ENCODE measurements at regions not wholly inside any gene's neighbourhood (a gene's known extent, or its start where the extent isn't known, plus 50 kb on each side); places are given as distances from the start of the nearest gene placed in this dataset.

DNA sequence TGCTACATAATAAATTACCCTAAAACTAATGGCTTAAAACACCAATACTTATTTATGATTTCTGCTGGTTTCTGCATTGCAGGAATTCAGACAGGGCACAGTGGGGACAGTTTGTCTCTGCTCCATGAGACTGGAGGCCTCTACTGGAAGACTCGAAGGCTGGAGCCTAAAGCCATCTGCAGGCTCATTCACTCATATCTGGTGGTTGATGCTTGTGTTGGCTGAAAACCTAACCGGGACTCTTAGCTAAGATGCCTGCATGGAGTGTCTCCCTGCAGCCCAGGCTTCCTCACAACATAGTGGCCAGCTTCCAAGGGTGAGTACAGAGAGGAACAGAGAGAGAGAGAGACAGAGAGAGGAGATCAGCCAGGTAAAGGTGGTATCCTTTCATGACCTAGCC is 195.5 kb upstream of the FOXA2 start:
- H3K4me2 ChIP-seq (ENCODE audit: low read length): no peak overlapping the region
- H3K79me2 ChIP-seq (replicated peaks; ENCODE audit: insufficient read depth, low read length): no peaks in the 10 kb centered on the region
- H3K27ac ChIP-seq (ENCODE audit: low read length): no peak overlapping the region
- no peaks in the 10 kb centered on the region for H3K9me2 ChIP-seq (ENCODE audit: insufficient read depth, low read length)
- no peak overlapping the region for H3K9ac ChIP-seq (ENCODE audit: low read length)
- H3K27me3 ChIP-seq (ENCODE audit: insufficient read depth, low read depth, low read length): no peaks in the 10 kb centered on the region
- no peaks in the 10 kb centered on the region for H3F3A ChIP-seq (ENCODE audit: insufficient read depth, low read length, poor library complexity, severe bottlenecking)
- TF ChIP-seq EP300 (conservative IDR thresholded peaks at IDR 0.05; ENCODE audit: poor library complexity, severe bottlenecking) (no peak), MXI1 (conservative IDR thresholded peaks at IDR 0.05; ENCODE audit: poor library complexity, severe bottlenecking) (no peak), RAD21 (conservative IDR thresholded peaks at IDR 0.05) (no peak), EZH2 (IDR thresholded peaks at IDR 0.05; ENCODE audit: borderline replicate concordance, insufficient read depth, low read length, poor library complexity, severe bottlenecking) (no peak), SMC3 (conservative IDR thresholded peaks at IDR 0.05; ENCODE audit: poor library complexity) (no peak), REST (IDR thresholded peaks at IDR 0.05; ENCODE audit: borderline replicate concordance) (no peak)
- no peak overlapping the region for H3K4me3 ChIP-seq (ENCODE audit: low read length)
- no peaks in the 10 kb centered on the region for H3K9me3 ChIP-seq (ENCODE audit: low read length)
- no peak overlapping the region for H2AFZ ChIP-seq (ENCODE audit: low read depth, low read length)
- no peaks in the 10 kb centered on the region for H3K36me3 ChIP-seq (ENCODE audit: insufficient read depth, low read length)
- H4K20me1 ChIP-seq (ENCODE audit: insufficient read depth): no peaks in the 10 kb centered on the region

- no peaks in the 10 kb centered on the region for H3K9me3 ChIP-seq (ENCODE audit: low read length)
- H3K4me3 ChIP-seq (ENCODE audit: low read length): no peak overlapping the region
- H3K36me3 ChIP-seq (ENCODE audit: insufficient read depth, low read length): no peaks in the 10 kb centered on the region
- no peak overlapping the region for H3K4me2 ChIP-seq (ENCODE audit: low read length)
- H3K79me2 ChIP-seq (replicated peaks; ENCODE audit: insufficient read depth, low read length): no peaks in the 10 kb centered on the region
- H3K9me2 ChIP-seq (ENCODE audit: insufficient read depth, low read length): no peaks in the 10 kb centered on the region
- H4K20me1 ChIP-seq (ENCODE audit: insufficient read depth): no peaks in the 10 kb centered on the region
- no peaks in the 10 kb centered on the region for H3F3A ChIP-seq (ENCODE audit: insufficient read depth, low read length, poor library complexity, severe bottlenecking)
- no peak overlapping the region for H2AFZ ChIP-seq (ENCODE audit: low read depth, low read length)
- no peak overlapping the region for H3K27ac ChIP-seq (ENCODE audit: low read length)
- H3K27me3 ChIP-seq (ENCODE audit: insufficient read depth, low read depth, low read length): no peaks in the 10 kb centered on the region
- H3K9ac ChIP-seq (ENCODE audit: low read length): no peak overlapping the region
- TF ChIP-seq, protein P1, sequence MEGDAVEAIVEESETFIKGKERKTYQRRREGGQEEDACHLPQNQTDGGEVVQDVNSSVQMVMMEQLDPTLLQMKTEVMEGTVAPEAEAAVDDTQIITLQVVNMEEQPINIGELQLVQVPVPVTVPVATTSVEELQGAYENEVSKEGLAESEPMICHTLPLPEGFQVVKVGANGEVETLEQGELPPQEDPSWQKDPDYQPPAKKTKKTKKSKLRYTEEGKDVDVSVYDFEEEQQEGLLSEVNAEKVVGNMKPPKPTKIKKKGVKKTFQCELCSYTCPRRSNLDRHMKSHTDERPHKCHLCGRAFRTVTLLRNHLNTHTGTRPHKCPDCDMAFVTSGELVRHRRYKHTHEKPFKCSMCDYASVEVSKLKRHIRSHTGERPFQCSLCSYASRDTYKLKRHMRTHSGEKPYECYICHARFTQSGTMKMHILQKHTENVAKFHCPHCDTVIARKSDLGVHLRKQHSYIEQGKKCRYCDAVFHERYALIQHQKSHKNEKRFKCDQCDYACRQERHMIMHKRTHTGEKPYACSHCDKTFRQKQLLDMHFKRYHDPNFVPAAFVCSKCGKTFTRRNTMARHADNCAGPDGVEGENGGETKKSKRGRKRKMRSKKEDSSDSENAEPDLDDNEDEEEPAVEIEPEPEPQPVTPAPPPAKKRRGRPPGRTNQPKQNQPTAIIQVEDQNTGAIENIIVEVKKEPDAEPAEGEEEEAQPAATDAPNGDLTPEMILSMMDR (IDR thresholded peaks at IDR 0.05; ENCODE audit: poor library complexity, severe bottlenecking): no peak
- TF ChIP-seq REST (IDR thresholded peaks at IDR 0.05; ENCODE audit: borderline replicate concordance) (no peak), EP300 (conservative IDR thresholded peaks at IDR 0.05; ENCODE audit: poor library complexity, severe bottlenecking) (no peak), TAF1 (IDR thresholded peaks at IDR 0.05; ENCODE audit: low read depth) (no peak), MXI1 (conservative IDR thresholded peaks at IDR 0.05; ENCODE audit: poor library complexity, severe bottlenecking) (no peak), POLR2AphosphoS5 (IDR thresholded peaks at IDR 0.05) (no peak), SMC3 (conservative IDR thresholded peaks at IDR 0.05; ENCODE audit: poor library complexity) (no peak), RAD21 (conservative IDR thresholded peaks at IDR 0.05) (no peak), EZH2 (IDR thresholded peaks at IDR 0.05; ENCODE audit: borderline replicate concordance, insufficient read depth, low read length, poor library complexity, severe bottlenecking) (no peak)
These were observed 197.5 kb upstream of the FOXA2 start for GRCh38 chr20:22781869-22782268.

Data from neural cell (in vitro differentiated cells).